ENCODE measurements at regions not wholly inside any gene's neighbourhood (a gene's known extent, or its start where the extent isn't known, plus 50 kb on each side); places are given as distances from the start of the nearest gene placed in this dataset.

GRCh38 chr2:144211065-144211464, 308.9 kb downstream of the ZEB2 start:
- no peak for DNase-seq

- no peak for DNase-seq
Observed at GRCh38 chr2:144210076-144210475, 309.8 kb downstream of the ZEB2 start.

GRCh38 chr2:144208924-144209323, 311.0 kb downstream of the ZEB2 start:
- no peak for DNase-seq

- DNase-seq = no peak
Observed at GRCh38 chr2:144206019-144206418, 313.9 kb downstream of the ZEB2 start.

- no peak for DNase-seq
Observed at GRCh38 chr2:144201868-144202468, 318.0 kb downstream of the ZEB2 start.

- no peak for DNase-seq
Observed at GRCh38 chr2:144201126-144201525, 318.8 kb downstream of the ZEB2 start.

- no peak for DNase-seq
Observed at GRCh38 chr2:144198116-144198515, 321.8 kb downstream of the ZEB2 start.

GRCh38 chr2:144194326-144195071, 325.4 kb downstream of the ZEB2 start:
- DNase-seq = no peak

GRCh38 chr2:144190908-144191605, 328.9 kb downstream of the ZEB2 start:
- no peak for DNase-seq

GRCh38 chr2:144183727-144184126, 336.2 kb downstream of the ZEB2 start:
- DNase-seq = no peak

GRCh38 chr2:144181001-144181400, 338.9 kb downstream of the ZEB2 start:
- no peak for DNase-seq

GRCh38 chr2:144180131-144180530, 339.8 kb downstream of the ZEB2 start:
- no peak for DNase-seq

GRCh38 chr2:144170179-144170578, 349.7 kb downstream of the ZEB2 start:
- no peak for DNase-seq

GRCh38 chr2:144166743-144167142, 353.2 kb downstream of the ZEB2 start:
- no peak for DNase-seq

GRCh38 chr2:144165599-144166250, 354.2 kb downstream of the ZEB2 start:
- no peak for DNase-seq

GRCh38 chr2:144163592-144163991, 356.3 kb downstream of the ZEB2 start:
- no peak for DNase-seq

GRCh38 chr2:144162652-144163051, 357.3 kb downstream of the ZEB2 start:
- no peak for DNase-seq

- DNase-seq = no peak
Observed at GRCh38 chr2:144161061-144161460, 358.9 kb downstream of the ZEB2 start.

- DNase-seq = no peak
Observed at GRCh38 chr2:144159240-144159639, 360.7 kb downstream of the ZEB2 start.

GRCh38 chr2:144158096-144158495, 361.8 kb downstream of the ZEB2 start:
- no peak for DNase-seq

- DNase-seq = no peak
Observed at GRCh38 chr2:144156736-144157640, 362.9 kb downstream of the ZEB2 start.

GRCh38 chr2:144154205-144154604, 365.7 kb downstream of the ZEB2 start:
- no peak for DNase-seq
